SU-DHL-6 (cell line): ENCODE measurements at regions not wholly inside any gene's neighbourhood (a gene's known extent, or its start where the extent isn't known, plus 50 kb on each side); places are given as distances from the start of the nearest gene placed in this dataset.

ENCODE experiments used
- EZH2phosphoT487 ChIP-seq: fragments of 200-600 bp; sonication (generic), shearing (Covaris generic); conservative IDR thresholded peaks from 2 replicates; pipeline ENCODE4 v1.6.1; 2018; ENCODE audit warnings: mild to moderate bottlenecking, antibody characterized with exemption, low read length, moderate library complexity, mixed read lengths
- TF ChIP-seq, protein P1 (sequence below): fragments of 200-600 bp; sonication (generic); IDR thresholded peaks from one replicate; pipeline ENCODE4 v1.5.1; 2017; ENCODE audit warnings: antibody characterized with exemption, mild to moderate bottlenecking, low read length, moderate library complexity; ENCODE audit not compliant: insufficient read depth, poor library complexity, severe bottlenecking

DNA sequence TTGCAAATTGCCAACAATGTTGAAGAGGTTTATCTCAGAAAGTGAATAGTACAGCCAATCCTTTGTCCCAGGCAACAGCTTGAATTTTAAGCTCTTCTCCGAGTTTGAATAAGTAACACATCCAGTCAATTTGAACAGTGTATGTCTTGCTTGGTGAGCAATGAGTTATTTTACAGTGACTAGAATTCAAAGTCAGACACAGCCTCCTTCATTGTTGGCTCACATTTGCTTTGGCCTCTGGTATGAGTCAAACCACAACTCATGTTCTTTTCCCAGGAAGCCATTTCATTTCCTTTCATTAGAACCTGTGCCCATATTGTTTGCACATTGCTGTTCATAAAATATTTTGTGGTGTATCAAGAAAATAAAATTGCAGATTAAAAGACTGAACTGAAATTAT lies 622.0 kb upstream of the DAB2 start:
- no peak for TF ChIP-seq EZH2phosphoT487
- TF ChIP-seq, protein P1, sequence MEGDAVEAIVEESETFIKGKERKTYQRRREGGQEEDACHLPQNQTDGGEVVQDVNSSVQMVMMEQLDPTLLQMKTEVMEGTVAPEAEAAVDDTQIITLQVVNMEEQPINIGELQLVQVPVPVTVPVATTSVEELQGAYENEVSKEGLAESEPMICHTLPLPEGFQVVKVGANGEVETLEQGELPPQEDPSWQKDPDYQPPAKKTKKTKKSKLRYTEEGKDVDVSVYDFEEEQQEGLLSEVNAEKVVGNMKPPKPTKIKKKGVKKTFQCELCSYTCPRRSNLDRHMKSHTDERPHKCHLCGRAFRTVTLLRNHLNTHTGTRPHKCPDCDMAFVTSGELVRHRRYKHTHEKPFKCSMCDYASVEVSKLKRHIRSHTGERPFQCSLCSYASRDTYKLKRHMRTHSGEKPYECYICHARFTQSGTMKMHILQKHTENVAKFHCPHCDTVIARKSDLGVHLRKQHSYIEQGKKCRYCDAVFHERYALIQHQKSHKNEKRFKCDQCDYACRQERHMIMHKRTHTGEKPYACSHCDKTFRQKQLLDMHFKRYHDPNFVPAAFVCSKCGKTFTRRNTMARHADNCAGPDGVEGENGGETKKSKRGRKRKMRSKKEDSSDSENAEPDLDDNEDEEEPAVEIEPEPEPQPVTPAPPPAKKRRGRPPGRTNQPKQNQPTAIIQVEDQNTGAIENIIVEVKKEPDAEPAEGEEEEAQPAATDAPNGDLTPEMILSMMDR: no peak
